ENCODE measurements at regions not wholly inside any gene's neighbourhood (a gene's known extent, or its start where the extent isn't known, plus 50 kb on each side); places are given as distances from the start of the nearest gene placed in this dataset.

- no peak for ATAC-seq
- TF ChIP-seq ZNF565 (CRISPR knock-in tag; conservative IDR thresholded peaks at IDR 0.05; ENCODE audit: low read depth) (no peak), ZFP3 (CRISPR knock-in tag; IDR thresholded peaks at IDR 0.05) (no peak), RARB (CRISPR knock-in tag; IDR thresholded peaks at IDR 0.05) (no peak), TCF4 (CRISPR knock-in tag; IDR thresholded peaks at IDR 0.05; ENCODE audit: borderline replicate concordance) (no peak), SNAI2 (CRISPR knock-in tag; IDR thresholded peaks at IDR 0.05) (no peak), ZFP30 (CRISPR knock-in tag; IDR thresholded peaks at IDR 0.05) (no peak), ISL1 (CRISPR knock-in tag; IDR thresholded peaks at IDR 0.05) (no peak), ZC3H10 (CRISPR knock-in tag; IDR thresholded peaks at IDR 0.05) (no peak), CSDC2 (CRISPR knock-in tag; IDR thresholded peaks at IDR 0.05) (no peak), ESRRG (CRISPR knock-in tag; IDR thresholded peaks at IDR 0.05) (no peak), ARNTL (CRISPR knock-in tag; IDR thresholded peaks at IDR 0.05; ENCODE audit: borderline replicate concordance, low read depth) (no peak), OSR1 (CRISPR knock-in tag; IDR thresholded peaks at IDR 0.05) (no peak)
- TF ChIP-seq, protein P1, sequence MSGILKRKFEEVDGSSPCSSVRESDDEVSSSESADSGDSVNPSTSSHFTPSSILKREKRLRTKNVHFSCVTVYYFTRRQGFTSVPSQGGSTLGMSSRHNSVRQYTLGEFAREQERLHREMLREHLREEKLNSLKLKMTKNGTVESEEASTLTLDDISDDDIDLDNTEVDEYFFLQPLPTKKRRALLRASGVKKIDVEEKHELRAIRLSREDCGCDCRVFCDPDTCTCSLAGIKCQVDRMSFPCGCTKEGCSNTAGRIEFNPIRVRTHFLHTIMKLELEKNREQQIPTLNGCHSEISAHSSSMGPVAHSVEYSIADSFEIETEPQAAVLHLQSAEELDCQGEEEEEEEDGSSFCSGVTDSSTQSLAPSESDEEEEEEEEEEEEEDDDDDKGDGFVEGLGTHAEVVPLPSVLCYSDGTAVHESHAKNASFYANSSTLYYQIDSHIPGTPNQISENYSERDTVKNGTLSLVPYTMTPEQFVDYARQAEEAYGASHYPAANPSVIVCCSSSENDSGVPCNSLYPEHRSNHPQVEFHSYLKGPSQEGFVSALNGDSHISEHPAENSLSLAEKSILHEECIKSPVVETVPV (CRISPR knock-in tag; IDR thresholded peaks at IDR 0.05): no peak
- TF ChIP-seq, protein P2, sequence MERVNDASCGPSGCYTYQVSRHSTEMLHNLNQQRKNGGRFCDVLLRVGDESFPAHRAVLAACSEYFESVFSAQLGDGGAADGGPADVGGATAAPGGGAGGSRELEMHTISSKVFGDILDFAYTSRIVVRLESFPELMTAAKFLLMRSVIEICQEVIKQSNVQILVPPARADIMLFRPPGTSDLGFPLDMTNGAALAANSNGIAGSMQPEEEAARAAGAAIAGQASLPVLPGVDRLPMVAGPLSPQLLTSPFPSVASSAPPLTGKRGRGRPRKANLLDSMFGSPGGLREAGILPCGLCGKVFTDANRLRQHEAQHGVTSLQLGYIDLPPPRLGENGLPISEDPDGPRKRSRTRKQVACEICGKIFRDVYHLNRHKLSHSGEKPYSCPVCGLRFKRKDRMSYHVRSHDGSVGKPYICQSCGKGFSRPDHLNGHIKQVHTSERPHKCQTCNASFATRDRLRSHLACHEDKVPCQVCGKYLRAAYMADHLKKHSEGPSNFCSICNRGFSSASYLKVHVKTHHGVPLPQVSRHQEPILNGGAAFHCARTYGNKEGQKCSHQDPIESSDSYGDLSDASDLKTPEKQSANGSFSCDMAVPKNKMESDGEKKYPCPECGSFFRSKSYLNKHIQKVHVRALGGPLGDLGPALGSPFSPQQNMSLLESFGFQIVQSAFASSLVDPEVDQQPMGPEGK (CRISPR knock-in tag; IDR thresholded peaks at IDR 0.05; ENCODE audit: borderline replicate concordance): no peak
- TF ChIP-seq, protein P3, sequence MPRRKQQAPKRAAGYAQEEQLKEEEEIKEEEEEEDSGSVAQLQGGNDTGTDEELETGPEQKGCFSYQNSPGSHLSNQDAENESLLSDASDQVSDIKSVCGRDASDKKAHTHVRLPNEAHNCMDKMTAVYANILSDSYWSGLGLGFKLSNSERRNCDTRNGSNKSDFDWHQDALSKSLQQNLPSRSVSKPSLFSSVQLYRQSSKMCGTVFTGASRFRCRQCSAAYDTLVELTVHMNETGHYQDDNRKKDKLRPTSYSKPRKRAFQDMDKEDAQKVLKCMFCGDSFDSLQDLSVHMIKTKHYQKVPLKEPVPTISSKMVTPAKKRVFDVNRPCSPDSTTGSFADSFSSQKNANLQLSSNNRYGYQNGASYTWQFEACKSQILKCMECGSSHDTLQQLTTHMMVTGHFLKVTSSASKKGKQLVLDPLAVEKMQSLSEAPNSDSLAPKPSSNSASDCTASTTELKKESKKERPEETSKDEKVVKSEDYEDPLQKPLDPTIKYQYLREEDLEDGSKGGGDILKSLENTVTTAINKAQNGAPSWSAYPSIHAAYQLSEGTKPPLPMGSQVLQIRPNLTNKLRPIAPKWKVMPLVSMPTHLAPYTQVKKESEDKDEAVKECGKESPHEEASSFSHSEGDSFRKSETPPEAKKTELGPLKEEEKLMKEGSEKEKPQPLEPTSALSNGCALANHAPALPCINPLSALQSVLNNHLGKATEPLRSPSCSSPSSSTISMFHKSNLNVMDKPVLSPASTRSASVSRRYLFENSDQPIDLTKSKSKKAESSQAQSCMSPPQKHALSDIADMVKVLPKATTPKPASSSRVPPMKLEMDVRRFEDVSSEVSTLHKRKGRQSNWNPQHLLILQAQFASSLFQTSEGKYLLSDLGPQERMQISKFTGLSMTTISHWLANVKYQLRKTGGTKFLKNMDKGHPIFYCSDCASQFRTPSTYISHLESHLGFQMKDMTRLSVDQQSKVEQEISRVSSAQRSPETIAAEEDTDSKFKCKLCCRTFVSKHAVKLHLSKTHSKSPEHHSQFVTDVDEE (CRISPR knock-in tag; IDR thresholded peaks at IDR 0.05): no peak
- TF ChIP-seq, protein P4, sequence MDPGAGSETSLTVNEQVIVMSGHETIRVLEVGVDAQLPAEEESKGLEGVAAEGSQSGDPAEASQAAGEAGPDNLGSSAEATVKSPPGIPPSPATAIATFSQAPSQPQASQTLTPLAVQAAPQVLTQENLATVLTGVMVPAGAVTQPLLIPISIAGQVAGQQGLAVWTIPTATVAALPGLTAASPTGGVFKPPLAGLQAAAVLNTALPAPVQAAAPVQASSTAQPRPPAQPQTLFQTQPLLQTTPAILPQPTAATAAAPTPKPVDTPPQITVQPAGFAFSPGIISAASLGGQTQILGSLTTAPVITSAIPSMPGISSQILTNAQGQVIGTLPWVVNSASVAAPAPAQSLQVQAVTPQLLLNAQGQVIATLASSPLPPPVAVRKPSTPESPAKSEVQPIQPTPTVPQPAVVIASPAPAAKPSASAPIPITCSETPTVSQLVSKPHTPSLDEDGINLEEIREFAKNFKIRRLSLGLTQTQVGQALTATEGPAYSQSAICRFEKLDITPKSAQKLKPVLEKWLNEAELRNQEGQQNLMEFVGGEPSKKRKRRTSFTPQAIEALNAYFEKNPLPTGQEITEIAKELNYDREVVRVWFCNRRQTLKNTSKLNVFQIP (CRISPR knock-in tag; IDR thresholded peaks at IDR 0.05; ENCODE audit: borderline replicate concordance, low read depth): no peak
Measured at GRCh38 chr22:27377501-27378295, 423.9 kb downstream of the MN1 start.

- no peak for ATAC-seq
- TF ChIP-seq ZNF8 (CRISPR knock-in tag; IDR thresholded peaks at IDR 0.05): no peak
- TF ChIP-seq, protein P5, sequence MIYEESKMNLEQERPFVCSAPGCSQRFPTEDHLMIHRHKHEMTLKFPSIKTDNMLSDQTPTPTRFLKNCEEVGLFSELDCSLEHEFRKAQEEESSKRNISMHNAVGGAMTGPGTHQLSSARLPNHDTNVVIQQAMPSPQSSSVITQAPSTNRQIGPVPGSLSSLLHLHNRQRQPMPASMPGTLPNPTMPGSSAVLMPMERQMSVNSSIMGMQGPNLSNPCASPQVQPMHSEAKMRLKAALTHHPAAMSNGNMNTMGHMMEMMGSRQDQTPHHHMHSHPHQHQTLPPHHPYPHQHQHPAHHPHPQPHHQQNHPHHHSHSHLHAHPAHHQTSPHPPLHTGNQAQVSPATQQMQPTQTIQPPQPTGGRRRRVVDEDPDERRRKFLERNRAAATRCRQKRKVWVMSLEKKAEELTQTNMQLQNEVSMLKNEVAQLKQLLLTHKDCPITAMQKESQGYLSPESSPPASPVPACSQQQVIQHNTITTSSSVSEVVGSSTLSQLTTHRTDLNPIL (CRISPR knock-in tag; IDR thresholded peaks at IDR 0.05; ENCODE audit: low read depth): no peak
- no peak for TF ChIP-seq ZNF565 (CRISPR knock-in tag; conservative IDR thresholded peaks at IDR 0.05; ENCODE audit: low read depth)
- TF ChIP-seq ARNTL (CRISPR knock-in tag; IDR thresholded peaks at IDR 0.05; ENCODE audit: borderline replicate concordance, low read depth): no peak
- TF ChIP-seq RARB (CRISPR knock-in tag; IDR thresholded peaks at IDR 0.05): no peak
- TF ChIP-seq PPARA (CRISPR knock-in tag; IDR thresholded peaks at IDR 0.05; ENCODE audit: borderline replicate concordance): no peak
- no peak for TF ChIP-seq ISL1 (CRISPR knock-in tag; IDR thresholded peaks at IDR 0.05)
- TF ChIP-seq, protein P1 (CRISPR knock-in tag; IDR thresholded peaks at IDR 0.05): no peak
- no peak for TF ChIP-seq ESRRG (CRISPR knock-in tag; IDR thresholded peaks at IDR 0.05)
- TF ChIP-seq SNAI2 (CRISPR knock-in tag; IDR thresholded peaks at IDR 0.05): no peak
- no peak for TF ChIP-seq ZFP3 (CRISPR knock-in tag; IDR thresholded peaks at IDR 0.05)
- TF ChIP-seq, protein P4 (CRISPR knock-in tag; IDR thresholded peaks at IDR 0.05; ENCODE audit: borderline replicate concordance, low read depth): no peak
- TF ChIP-seq TOX (CRISPR knock-in tag; IDR thresholded peaks at IDR 0.05; ENCODE audit: borderline replicate concordance): no peak
Measured at GRCh38 chr22:27378311-27378800, 423.2 kb downstream of the MN1 start.
